HG03060 (cell line): ENCODE measurements at regions not wholly inside any gene's neighbourhood (a gene's known extent, or its start where the extent isn't known, plus 50 kb on each side); places are given as distances from the start of the nearest gene placed in this dataset.

Experiments used
- ATAC-seq: cut with Tn5 transposase; IDR thresholded peaks from one replicate; pipeline ENCODE4 v1.9.1; 2021; ENCODE audit warnings: low read depth, moderate number of reproducible peaks; ENCODE audit not compliant: unreplicated experiment

DNA sequence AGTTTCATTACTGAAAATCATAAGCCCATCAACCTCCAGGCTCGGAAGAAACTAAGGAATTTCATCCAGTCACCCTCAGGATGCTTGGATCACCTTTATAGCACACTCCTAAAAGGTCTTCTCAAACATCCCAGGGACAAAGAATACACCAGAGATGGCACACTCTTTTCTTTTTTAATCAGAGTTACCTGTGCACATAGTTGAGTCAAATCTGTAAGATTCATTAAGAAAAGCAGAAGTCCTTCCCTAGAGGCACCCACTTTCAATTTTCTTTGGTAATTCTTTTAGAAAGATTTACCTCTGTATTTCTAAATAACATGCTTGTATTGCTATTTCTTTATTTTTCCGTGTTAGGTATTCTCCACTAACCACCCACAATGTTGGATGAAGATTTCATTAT lies 50.6 kb upstream of the IL6 start:
- no peak for ATAC-seq

GRCh38 chr7:22675917-22676343 lies 51.1 kb upstream of the IL6 start:
- ATAC-seq: no peak

- no peak for ATAC-seq
Measured at GRCh38 chr7:22675421-22675820, 51.6 kb upstream of the IL6 start.

DNA sequence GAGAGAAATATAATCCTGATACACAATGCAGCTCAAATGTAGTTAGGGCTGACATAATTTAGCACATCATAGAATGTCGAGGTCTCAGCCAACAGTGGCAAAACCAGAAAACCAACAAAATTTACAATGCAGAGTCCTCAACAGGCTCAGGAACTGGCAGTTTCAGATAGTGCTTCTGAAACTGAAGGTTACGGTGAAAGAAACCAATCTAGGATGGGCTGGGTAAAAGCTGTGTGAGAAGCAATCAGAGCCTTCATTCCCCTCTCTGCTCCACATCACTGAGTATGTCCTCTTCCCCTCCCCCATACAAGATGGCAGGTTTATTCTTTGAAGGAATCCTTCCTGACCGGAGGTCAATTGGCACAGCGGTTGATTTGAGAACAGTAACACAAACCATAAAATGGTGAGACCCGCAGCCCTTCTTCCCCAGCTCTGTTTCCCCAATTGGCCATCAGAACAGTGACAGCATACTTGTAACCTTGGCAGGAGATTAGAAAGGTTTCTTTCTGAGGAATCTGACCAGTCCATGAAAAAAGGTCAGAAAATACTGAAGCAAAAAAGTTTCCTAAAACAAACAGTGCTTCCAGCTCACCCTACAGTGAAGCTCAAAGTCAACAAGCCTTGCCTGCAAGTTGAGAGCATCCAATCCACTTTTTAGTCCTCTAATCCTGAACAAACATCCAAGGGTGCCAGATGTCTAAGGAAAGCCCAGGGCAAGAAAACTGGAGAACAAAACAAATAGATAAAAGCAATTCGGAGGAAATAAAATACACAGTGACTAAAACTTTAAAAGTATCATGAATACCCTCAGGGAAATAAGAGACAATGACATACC lies 53.9 kb upstream of the IL6 start:
- no peak for ATAC-seq

DNA sequence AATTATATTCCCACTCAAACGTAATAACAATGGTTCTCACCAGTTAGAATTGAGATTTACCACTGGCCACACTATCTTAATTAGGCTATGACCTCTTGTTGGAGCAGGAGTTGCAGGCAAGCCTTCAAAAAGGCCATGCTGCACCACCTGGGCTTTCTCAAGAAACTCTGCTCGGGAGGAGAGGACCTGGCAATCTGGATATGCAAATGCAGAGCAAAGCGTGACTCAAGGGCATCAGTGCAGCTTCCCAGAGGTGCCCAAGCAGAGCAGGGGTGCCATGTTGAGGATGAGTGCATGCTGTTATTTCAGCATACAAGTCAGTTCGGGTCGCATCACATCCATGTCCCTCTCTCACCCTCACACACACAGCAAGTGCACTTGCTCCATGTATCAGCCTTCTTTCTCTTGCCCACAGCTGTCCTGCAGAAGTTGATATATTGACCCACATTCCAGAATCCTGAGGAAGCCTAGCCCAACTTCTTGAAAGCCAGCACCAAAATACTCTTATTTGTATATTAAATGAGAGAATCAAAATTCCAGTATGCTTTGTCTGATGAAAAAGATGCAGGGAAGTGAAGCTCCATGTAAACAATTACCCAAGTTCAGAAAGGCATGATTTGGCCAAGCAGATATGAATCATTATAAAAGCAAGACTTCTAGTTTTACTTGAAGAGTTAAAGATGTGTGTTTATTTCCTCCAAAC lies 55.7 kb upstream of the IL6 start:
- no peak for ATAC-seq

- ATAC-seq: no peak
Measured at GRCh38 chr7:22670422-22670815, 56.6 kb upstream of the IL6 start.

GRCh38 chr7:22669692-22670421 lies 57.1 kb upstream of the IL6 start:
- ATAC-seq: no peak

DNA sequence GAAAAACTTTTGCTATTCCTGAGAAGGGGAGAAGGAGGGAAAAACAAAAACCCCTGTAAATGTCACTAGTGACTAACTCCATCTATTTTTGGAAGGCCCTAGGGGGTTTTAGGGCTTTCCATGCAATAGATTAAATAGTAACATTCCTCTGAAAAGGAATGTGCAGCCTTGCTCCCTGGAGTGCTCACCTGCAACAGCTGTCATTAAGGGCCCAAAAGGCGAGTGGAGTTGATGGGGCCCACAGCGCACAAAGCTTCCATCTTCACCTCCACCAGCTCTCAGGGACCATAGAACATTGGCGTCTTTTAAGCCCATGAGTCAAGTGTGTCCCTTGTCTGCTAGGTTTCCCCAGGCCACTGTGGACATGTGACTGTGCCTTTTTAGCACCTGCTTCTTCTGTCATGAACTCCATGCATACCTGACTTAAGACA lies 58.0 kb upstream of the IL6 start:
- no peak for ATAC-seq

DNA sequence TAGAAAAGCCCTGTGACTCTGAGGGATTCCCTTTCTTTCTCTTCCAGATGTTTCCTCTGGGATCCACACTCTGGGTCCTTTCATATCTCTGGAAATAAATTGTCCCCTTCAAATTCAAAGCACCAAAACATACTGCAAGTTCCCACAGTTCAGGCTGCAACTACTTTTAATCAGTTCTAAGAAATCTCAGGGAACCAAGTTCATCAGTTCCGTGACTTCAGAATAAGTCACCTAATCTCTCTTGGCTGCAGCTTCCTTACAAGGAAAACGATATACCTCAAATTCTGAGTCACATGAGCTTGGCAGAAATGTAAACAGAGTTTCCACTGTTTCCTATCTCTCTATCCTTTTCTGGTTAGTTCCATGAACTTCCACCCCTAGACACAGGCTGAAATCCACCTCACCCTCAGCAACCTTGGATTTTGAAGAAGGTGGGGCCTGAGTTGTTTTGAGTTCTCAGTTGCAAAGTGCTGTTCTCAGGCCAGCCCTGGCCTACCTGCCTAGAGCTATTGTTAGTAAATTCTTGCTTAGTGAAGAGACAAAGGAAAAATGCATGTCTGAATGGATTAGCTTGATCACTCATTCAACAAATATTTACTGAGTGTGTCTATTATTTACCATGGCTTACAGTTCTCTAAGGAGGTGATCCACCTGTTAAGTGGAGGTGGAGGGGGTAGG lies 59.3 kb upstream of the IL6 start:
- ATAC-seq: no peak

DNA sequence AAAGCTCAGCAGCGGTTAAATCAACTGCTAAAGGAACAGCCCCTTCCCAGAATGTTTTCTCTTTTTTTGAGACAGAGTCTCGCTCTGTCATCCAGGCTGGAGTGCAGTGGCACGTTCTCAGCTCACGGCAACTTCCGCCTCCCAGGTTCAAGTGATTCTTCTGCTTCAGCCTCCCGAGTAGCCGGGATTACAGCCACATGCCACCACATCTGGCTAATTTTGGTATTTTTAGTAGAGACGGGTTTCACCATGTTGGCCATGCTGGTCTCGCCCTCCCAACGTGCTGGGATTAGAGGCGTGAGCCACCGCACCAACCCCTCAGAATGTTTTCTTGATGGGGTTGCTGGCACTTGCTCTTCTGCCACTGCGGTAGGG lies 59.8 kb upstream of the IL6 start:
- no peak for ATAC-seq

DNA sequence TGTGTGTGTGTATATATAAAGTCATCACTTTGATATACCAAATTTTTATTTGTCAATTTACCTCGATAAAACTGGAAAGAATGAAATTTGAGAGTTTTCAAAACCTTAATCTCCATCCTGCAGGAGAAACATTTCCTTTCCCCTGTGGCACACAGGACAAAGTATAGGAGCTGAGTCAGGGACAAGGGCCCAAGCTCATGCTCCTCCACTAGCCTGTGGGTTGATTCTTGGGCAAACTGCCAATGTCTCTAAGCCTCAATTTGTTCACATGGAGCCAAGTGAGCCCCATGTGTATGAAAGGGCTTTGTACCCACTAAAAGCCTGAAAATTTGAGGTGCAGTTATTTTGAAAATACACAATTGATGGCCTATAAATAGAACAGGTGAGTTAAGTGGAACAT lies 60.3 kb upstream of the IL6 start:
- ATAC-seq: no peak

- ATAC-seq: no peak
Measured at GRCh38 chr7:22665923-22666322, 61.1 kb upstream of the IL6 start.

DNA sequence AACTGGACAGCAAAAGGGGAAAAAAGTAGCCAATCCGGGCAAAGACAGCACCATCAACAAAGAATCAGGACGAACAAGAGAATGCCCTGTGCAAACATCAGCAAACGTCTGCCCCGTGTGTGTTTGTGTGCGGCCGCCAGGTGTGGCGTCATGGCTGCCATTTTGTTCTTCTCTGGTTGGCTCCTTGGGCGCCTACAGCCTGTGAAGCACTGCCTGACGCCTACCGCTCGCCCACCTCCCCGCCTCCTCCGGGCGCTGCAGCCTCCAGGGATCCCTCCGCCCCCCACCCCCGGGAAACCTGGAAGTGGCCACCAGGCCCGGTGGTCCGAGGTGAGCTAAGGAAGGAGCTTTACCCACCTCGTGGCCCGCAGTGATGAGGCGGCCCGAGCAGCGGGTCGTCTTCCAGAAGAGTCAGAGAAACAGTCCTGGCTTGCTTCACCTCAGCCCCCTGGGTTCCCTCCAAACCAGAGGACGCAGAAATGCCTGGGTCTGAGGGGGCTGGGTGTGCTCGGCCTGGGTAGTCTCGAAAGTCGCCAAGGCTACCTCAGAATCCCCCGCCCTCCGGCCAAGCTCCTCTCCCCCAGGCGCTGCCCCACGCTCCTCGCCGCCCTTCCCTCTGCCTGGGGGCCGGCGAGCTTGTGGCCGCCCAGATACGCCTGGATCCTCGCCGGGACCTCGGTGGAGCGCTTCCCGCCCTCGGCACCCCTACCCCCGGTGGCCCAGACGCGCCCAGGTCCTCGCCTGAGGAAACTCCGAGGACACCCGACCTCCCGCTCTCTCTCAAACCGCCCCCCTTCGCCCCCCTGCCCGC lies 61.8 kb upstream of the IL6 start:
- ATAC-seq: no peak

DNA sequence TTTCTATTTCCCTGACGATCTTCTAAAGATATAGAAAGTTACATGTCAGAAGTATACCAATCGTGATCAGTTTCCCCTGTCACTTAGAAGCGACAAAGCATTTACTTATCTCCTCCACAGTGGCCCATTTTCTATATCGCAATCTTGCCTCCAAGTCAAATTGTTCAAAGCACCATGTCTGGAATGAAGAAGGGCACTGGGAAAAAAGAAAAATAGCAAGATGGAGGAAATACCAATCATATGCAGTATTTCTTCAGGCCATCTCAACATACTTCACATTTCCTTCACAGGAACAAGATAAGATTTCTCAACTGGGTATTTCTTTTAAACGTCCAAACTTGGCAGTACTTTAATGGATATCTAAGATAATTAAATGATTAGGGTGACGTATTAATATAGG lies 63.3 kb upstream of the IL6 start:
- no peak for ATAC-seq

DNA sequence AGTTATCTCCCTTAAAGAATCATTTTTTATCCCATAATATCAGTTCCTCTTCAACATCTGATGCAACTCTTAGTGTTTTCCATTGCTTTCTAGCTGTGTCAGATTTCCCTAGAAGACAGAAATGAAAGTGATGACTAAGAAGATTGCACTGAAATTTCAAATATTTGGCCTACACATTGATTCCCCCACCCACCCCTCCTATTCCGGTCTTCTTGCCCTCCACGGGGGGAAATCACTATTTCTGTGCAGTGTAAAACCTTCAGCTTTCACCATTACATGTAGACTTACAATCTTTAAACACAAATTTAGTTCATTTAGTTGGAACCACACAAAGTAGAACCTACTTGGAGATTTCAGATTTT lies 63.7 kb upstream of the IL6 start:
- no peak for ATAC-seq

DNA sequence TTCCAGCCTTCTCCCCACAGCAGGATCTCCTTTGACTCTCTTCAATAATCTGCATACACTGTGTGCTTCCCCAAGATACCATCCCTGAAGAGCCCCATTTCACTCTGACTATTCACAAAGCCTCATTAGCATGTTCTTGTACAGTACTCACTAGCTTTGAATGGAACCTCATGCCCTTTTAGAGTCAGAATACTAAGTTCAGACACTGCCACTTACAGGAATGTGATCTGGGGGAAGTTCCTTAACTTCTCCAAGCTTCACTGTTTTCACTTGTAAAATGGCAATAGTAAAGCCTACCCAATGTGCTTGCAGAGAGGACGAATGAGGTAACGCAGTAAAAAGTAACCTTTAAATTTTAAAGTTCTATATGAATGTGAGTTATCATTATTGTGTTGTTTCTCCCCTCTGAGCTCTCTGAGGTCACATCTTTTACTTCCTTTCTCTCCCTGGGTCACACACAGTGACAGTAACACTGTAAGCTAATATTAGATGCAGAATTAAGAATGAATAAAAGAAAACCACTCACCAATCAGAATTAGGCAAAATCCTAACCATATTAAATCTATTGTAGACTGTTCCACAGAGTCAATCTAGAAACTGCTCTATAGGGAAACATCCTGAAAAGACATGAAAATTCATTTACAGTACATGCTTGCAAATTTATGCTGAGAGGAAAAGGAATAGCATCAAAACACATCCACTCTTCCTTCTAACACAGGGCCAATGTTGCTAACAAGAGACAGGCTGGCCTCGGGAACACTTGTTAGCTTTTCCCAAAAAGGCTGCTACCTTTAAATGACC lies 64.2 kb upstream of the IL6 start:
- ATAC-seq: no peak

DNA sequence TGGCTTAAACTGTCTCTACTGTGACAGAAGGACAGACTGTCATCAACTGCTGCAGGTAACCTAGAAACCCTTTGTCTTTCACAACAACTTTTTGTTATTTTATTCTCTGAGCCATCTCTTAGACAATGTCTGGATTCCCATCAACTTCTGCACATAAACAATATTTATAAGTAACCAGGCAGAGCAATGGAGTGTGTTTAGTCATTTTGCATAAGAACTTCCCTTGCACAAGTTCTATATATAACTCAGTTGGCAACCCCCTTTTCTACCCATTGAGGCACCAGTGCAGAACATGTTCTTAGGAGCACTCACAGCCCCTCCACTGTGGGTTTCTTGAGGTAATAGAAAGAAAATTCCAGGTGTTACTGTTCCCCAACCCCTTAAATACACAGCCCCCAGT lies 65.0 kb upstream of the IL6 start:
- no peak for ATAC-seq

DNA sequence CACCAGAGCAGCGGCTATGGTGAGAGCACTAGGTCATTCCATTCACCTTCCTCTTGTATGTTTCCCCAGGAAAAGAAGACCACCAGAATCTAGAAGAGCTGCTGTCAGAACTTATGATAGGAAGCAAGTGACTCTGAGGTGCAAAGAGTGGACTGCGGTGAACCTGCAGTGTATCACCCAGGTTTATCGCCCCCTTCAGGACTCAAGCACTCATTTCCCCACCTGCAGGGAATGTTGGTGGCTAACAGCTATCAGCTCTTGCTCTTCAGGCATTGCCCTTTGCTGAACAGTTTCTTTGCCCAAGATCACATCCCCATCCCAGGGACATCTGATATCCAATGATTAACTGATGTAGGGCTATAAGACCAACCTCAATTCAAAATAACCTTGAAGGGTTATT lies 66.3 kb upstream of the IL6 start:
- ATAC-seq: no peak

DNA sequence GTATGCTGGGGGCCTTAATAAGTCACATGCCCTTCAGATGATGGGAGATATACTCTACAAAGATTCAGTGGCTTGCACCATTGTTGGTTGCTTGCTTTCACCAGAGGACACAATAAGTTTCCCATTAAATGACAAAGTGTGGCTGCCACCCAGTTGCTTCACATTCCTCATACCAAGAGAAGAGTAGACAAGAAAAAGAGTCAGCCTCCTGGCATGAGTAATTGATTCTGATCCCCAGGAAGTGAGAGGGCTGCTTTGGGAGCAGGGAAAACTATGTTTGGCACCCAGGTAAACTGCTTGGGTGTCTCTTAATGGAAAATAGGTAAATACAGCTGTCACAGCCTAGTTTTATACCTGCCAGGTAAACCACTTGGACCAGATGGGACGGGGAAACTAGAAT lies 66.7 kb upstream of the IL6 start:
- no peak for ATAC-seq
